Body of pancreas (tissue), 4 donors: ENCODE measurements at regions not wholly inside any gene's neighbourhood (a gene's known extent, or its start where the extent isn't known, plus 50 kb on each side); places are given as distances from the start of the nearest gene placed in this dataset.

Experiments used
- ATAC-seq: fragments of 150-250 bp; one replicate; pipeline ENCODE4 v1.9.1; 2016
- DNase-seq, 4 donors: peaks; one replicate each; pipeline ENCODE4 v3.0.0-alpha.2; 2019
- H3K27ac ChIP-seq, 4 donors: fragments of 200-600 bp; sonication (generic); 1 replicate in 3 of 4; 2 replicates in 1 of 4; pipeline versions ENCODE4 v1.5.1 to v1.6.1; 2016 to 2019; ENCODE audit warnings: mild to moderate bottlenecking in 1 of 4, mixed read lengths in 1 of 4, moderate library complexity in 1 of 4
- H3K27me3 ChIP-seq, 2 donors: fragments of 200-600 bp; sonication (generic); one replicate each; pipeline ENCODE4 v1.6.0; 2016; ENCODE audit warnings: mild to moderate bottlenecking in 1 of 2
- H3K36me3 ChIP-seq, 2 donors: fragments of 200-600 bp; sonication (generic); replicated peaks in 1 of 2; 2 replicates each; pipeline ENCODE4 v1.5.1; 2016; ENCODE audit warnings: low read depth in 2 of 2; ENCODE audit not compliant: insufficient read depth in 1 of 2
- H3K4me1 ChIP-seq: fragments of 200-600 bp; sonication (generic); one replicate; pipeline ENCODE4 v1.6.0; 2016
- H3K4me3 ChIP-seq, 2 donors: fragments of 200-600 bp; sonication (generic); 1 replicate in 1 of 2; 2 replicates in 1 of 2; pipeline ENCODE4 v1.5.1; 2016 to 2019
- H3K9me3 ChIP-seq, 3 donors: fragments of 200-600 bp; sonication (generic); 1 replicate in 2 of 3; 2 replicates in 1 of 3; pipeline ENCODE4 v1.5.1; 2016
- CTCF ChIP-seq, 7 experiments: fragments of 450-650 bp in 4 of 7; fragments of 200-600 bp in 3 of 7; sonication (generic) in 3 of 7; IDR thresholded peaks; one replicate each; pipeline ENCODE4 v1.5.1; 2016 to 2019; ENCODE audit warnings: antibody characterized with exemption in 7 of 7
- POLR2A ChIP-seq, 3 donors: fragments of 450-650 bp; IDR thresholded peaks; one replicate each; pipeline ENCODE4 v1.6.1; 2016; ENCODE audit warnings: antibody characterized with exemption in 3 of 3, mild to moderate bottlenecking in 2 of 3
- WGBS, 2 donors: methylation state at CpG; one replicate each; pipeline ENCODE4 v1.1.5; 2017; 5-methylcytosine and 5-hydroxymethylcytosine counted together
- intact Hi-C: fragments of 100-400 bp; cut with DNase I; formaldehyde crosslinking; loops from one replicate; pipeline ENCODE4 v1.15.1; 2023

GRCh38 chr3:8204853-8205650, 296.6 kb upstream of the LMCD1 start:
- H3K4me1 ChIP-seq: no peaks in the 10 kb centered on the region
- 78 to 83% methylated on average over 5 of the region's 5 CpGs for WGBS, 2 donors
- H3K9me3 ChIP-seq: no peaks in the 10 kb centered on the region
- no peaks in the 10 kb centered on the region for H3K36me3 ChIP-seq
- H3K27ac ChIP-seq: no peak overlapping the region
- intact Hi-C loops: no loop called here
- ATAC-seq (no peak), DNase-seq (no peak)
- H3K4me3 ChIP-seq: no peak overlapping the region
- no peak for TF ChIP-seq POLR2A (IDR thresholded peaks at IDR 0.05)
- no peak for TF ChIP-seq CTCF (IDR thresholded peaks at IDR 0.05)
- H3K27me3 ChIP-seq: no peaks in the 10 kb centered on the region

- TF ChIP-seq POLR2A (IDR thresholded peaks at IDR 0.05) (no peak), CTCF (IDR thresholded peaks at IDR 0.05) (no peak)
- no peaks in the 10 kb centered on the region for H3K27me3 ChIP-seq
- no peaks in the 10 kb centered on the region for H3K9me3 ChIP-seq
- no peak overlapping the region for H3K27ac ChIP-seq
- intact Hi-C loops: no loop called here
- 35 to 38% methylated on average over 2 of the region's 2 CpGs for WGBS, 2 donors
- no peak overlapping the region for H3K4me3 ChIP-seq
- H3K4me1 ChIP-seq: no peaks in the 10 kb centered on the region
- DNase-seq: no peak
- no peak for ATAC-seq
- no peaks in the 10 kb centered on the region for H3K36me3 ChIP-seq
Measured at GRCh38 chr3:8205881-8206280, 295.7 kb upstream of the LMCD1 start.

GRCh38 chr3:8206971-8207617, 294.5 kb upstream of the LMCD1 start:
- intact Hi-C loops: no loop called here
- Histone ChIP-seq H3K27ac (no peak overlapping the region), H3K27me3 (no peaks in the 10 kb centered on the region), H3K36me3 (no peaks in the 10 kb centered on the region), H3K9me3 (no peaks in the 10 kb centered on the region), H3K4me1 (no peaks in the 10 kb centered on the region), H3K4me3 (no peak overlapping the region)
- DNase-seq: no peak
- TF ChIP-seq CTCF (IDR thresholded peaks at IDR 0.05) (no peak), POLR2A (IDR thresholded peaks at IDR 0.05) (no peak)
- WGBS, 2 donors: 54 to 55% methylated on average over 3 of the region's 3 CpGs
- ATAC-seq: no peak

- no peaks in the 10 kb centered on the region for H3K9me3 ChIP-seq
- no peak overlapping the region for H3K4me3 ChIP-seq
- DNase-seq (no peak), ATAC-seq (no peak)
- intact Hi-C loops: no loop called here
- WGBS, 2 donors: 62 to 72% methylated on average over 2 of the region's 2 CpGs
- TF ChIP-seq POLR2A (IDR thresholded peaks at IDR 0.05) (no peak), CTCF (IDR thresholded peaks at IDR 0.05) (no peak)
- no peaks in the 10 kb centered on the region for H3K36me3 ChIP-seq
- no peaks in the 10 kb centered on the region for H3K27me3 ChIP-seq
- H3K4me1 ChIP-seq: no peaks in the 10 kb centered on the region
- no peak overlapping the region for H3K27ac ChIP-seq
Measured at GRCh38 chr3:8210882-8211341, 290.7 kb upstream of the LMCD1 start.
